HL-60 (cell line): ENCODE measurements at regions not wholly inside any gene's neighbourhood (a gene's known extent, or its start where the extent isn't known, plus 50 kb on each side); places are given as distances from the start of the nearest gene placed in this dataset.

Experiments used
- DNase-seq, 2 experiments: peaks; one replicate each; pipeline ENCODE4 v3.0.0-alpha.2; 2010 to 2020; ENCODE audit warnings: low read depth in 1 of 2, low spot score in 1 of 2
- H3K27ac ChIP-seq: fragments of 250-450 bp; sonication (Bioruptor Pico); replicated peaks from 2 replicates; pipeline ENCODE4 v1.5.1; 2020; ENCODE audit warnings: mild to moderate bottlenecking, moderate library complexity
- H3K27me3 ChIP-seq: fragments of 250-450 bp; sonication (Bioruptor Pico); 2 replicates; pipeline ENCODE4 v1.5.1; 2021; ENCODE audit warnings: mild to moderate bottlenecking, moderate library complexity; ENCODE audit not compliant: insufficient read depth, poor library complexity, severe bottlenecking
- H3K4me3 ChIP-seq: replicated peaks from 2 replicates; pipeline ENCODE4 v1.5.1; 2011; ENCODE audit warnings: mild to moderate bottlenecking, control low read depth, low read length; ENCODE audit not compliant: insufficient read depth
- GABPA ChIP-seq: IDR thresholded peaks from 2 replicates; pipeline ENCODE4 v1.6.1; 2012; ENCODE audit warnings: low read depth
- POLR2AphosphoS5 ChIP-seq: IDR thresholded peaks from 2 replicates; pipeline ENCODE4 v1.6.1; 2012; ENCODE audit warnings: low read depth
- SPI1 ChIP-seq: IDR thresholded peaks from 2 replicates; pipeline ENCODE4 v1.6.1; 2012; ENCODE audit warnings: low read depth, mild to moderate bottlenecking, borderline replicate concordance
- TF ChIP-seq, protein P1 (sequence below): IDR thresholded peaks from 2 replicates; pipeline ENCODE4 v1.6.1; 2012; ENCODE audit warnings: low read depth; ENCODE audit not compliant: insufficient replicate concordance
- TF ChIP-seq, protein P2 (sequence below): IDR thresholded peaks from one replicate; pipeline ENCODE4 v1.5.1; 2011; ENCODE audit warnings: low read length, control low read depth, inconsistent platforms; ENCODE audit not compliant: insufficient read depth

DNA sequence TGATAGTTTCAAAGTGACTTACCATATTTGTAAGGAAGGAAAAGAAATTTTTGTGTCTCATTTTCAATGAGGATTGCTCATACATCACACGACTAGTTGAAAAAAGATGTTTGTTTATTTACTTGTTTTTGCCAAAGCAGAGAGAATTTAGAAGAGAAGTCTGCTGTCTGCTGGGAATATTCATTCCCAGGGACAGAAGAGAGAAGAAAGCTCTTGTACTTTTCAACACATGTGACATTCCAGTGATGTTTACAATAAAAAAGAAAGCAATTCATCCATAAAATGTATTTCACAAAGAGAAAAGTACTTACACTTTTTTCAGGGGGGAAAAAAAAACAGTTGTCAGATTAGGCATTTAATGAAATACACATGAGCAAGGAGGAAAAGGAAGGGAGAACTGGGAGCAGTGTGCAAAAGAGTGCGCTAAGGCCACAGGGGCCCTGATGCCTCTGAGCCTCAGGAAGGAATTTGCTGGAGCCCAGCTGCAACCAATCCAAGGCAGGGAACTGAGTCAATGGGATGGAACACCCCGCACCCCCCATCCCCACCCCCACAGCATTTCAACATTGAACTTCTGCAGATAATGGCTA lies 115.0 kb downstream of the RPAP3 start:
- no peaks in the 10 kb centered on the region for H3K27me3 ChIP-seq
- no peak overlapping the region for H3K4me3 ChIP-seq
- no peak for DNase-seq
- TF ChIP-seq SPI1 (no peak), POLR2AphosphoS5 (no peak), GABPA (no peak)
- TF ChIP-seq, protein P1, sequence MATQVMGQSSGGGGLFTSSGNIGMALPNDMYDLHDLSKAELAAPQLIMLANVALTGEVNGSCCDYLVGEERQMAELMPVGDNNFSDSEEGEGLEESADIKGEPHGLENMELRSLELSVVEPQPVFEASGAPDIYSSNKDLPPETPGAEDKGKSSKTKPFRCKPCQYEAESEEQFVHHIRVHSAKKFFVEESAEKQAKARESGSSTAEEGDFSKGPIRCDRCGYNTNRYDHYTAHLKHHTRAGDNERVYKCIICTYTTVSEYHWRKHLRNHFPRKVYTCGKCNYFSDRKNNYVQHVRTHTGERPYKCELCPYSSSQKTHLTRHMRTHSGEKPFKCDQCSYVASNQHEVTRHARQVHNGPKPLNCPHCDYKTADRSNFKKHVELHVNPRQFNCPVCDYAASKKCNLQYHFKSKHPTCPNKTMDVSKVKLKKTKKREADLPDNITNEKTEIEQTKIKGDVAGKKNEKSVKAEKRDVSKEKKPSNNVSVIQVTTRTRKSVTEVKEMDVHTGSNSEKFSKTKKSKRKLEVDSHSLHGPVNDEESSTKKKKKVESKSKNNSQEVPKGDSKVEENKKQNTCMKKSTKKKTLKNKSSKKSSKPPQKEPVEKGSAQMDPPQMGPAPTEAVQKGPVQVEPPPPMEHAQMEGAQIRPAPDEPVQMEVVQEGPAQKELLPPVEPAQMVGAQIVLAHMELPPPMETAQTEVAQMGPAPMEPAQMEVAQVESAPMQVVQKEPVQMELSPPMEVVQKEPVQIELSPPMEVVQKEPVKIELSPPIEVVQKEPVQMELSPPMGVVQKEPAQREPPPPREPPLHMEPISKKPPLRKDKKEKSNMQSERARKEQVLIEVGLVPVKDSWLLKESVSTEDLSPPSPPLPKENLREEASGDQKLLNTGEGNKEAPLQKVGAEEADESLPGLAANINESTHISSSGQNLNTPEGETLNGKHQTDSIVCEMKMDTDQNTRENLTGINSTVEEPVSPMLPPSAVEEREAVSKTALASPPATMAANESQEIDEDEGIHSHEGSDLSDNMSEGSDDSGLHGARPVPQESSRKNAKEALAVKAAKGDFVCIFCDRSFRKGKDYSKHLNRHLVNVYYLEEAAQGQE, result no peak
- TF ChIP-seq, protein P2, sequence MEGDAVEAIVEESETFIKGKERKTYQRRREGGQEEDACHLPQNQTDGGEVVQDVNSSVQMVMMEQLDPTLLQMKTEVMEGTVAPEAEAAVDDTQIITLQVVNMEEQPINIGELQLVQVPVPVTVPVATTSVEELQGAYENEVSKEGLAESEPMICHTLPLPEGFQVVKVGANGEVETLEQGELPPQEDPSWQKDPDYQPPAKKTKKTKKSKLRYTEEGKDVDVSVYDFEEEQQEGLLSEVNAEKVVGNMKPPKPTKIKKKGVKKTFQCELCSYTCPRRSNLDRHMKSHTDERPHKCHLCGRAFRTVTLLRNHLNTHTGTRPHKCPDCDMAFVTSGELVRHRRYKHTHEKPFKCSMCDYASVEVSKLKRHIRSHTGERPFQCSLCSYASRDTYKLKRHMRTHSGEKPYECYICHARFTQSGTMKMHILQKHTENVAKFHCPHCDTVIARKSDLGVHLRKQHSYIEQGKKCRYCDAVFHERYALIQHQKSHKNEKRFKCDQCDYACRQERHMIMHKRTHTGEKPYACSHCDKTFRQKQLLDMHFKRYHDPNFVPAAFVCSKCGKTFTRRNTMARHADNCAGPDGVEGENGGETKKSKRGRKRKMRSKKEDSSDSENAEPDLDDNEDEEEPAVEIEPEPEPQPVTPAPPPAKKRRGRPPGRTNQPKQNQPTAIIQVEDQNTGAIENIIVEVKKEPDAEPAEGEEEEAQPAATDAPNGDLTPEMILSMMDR, result no peak
- H3K27ac ChIP-seq, result no peak overlapping the region

DNA sequence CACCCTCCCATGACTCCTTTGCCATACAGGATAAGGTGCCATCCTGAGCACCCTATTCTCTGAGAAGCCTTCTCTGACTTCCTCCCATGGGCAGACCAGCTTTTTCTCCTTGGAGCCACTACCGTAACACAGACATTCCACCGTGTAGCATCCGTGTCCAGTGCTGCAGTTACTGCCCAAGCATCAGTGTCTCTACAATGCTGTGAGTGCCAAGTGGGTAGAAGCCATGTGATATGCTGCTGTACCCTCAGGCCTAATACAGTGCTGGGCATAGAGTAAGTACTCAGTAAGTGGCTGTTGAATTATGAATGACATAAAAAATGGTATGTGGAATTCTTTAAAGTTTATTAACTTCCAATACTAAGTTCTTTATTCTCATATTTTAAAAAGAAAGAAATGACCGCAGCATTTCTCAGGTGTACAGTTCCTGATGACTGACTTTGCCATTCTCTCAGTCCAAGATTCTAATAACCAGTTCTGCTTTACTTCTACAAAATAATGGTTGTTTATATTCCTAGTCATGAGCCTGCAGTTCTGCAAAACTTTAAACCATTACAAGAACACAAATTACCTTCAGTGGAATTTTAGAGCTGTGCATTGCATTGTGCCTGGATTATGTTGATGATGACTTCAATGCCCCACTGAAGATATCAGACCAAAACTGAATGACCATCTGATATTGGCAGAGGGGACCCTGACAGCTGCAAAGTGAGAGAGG lies 118.7 kb downstream of the RPAP3 start:
- no peaks in the 10 kb centered on the region for H3K27me3 ChIP-seq
- no peak for DNase-seq
- H3K27ac ChIP-seq, result no peak overlapping the region
- no peak for TF ChIP-seq SPI1
- TF ChIP-seq, protein P1, result no peak
- TF ChIP-seq POLR2AphosphoS5, result no peak
- TF ChIP-seq GABPA, result no peak
- TF ChIP-seq, protein P2, result no peak
- no peak overlapping the region for H3K4me3 ChIP-seq

DNA sequence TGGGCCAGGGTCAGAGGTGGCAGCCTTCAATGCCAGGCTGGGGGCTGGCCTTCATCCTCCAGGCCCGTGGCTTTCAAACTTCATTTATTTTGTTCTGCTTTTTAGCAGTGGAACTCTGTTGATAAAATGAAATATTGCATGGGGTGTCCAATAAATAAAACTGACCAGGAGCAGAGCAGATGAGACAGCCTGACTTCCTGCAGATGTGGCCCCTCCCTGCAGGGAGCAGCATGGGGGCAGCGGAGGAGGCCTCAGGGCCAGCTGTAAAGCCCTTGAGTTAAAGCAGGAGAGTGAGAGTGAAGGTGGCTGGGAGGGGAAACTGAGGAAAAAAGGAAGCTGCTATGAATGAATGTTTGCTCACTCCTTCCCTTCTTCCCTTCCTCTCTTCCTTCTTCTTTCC lies 120.3 kb downstream of the RPAP3 start:
- no peak overlapping the region for H3K4me3 ChIP-seq
- no peaks in the 10 kb centered on the region for H3K27me3 ChIP-seq
- no peak for DNase-seq
- no peak overlapping the region for H3K27ac ChIP-seq
- TF ChIP-seq GABPA (no peak), SPI1 (no peak), POLR2AphosphoS5 (no peak)
- TF ChIP-seq, protein P2, result no peak
- TF ChIP-seq, protein P1, result no peak
